Neural progenitor cell (in vitro differentiated cells): ENCODE measurements at regions not wholly inside any gene's neighbourhood (a gene's known extent, or its start where the extent isn't known, plus 50 kb on each side); places are given as distances from the start of the nearest gene placed in this dataset.
"Not testable (repeated sequence)": the region's sequence is repeated elsewhere in the genome, so short reads cannot be mapped to it uniquely, and the experiment has no call there.

Experiments used
- DNase-seq: peaks from one replicate; pipeline ENCODE4 v3.0.0-alpha.2; 2016; ENCODE audit warnings: low spot score
- H2AFZ ChIP-seq: fragments of 200-600 bp; sonication (generic); replicated peaks from 2 replicates; pipeline ENCODE4 v1.6.1; 2016; ENCODE audit warnings: antibody characterized with exemption
- H3F3A ChIP-seq: fragments of 200-600 bp; sonication (generic); 2 replicates; pipeline ENCODE4 v1.6.1; 2016; ENCODE audit warnings: antibody characterized with exemption, low read depth
- H3K27ac ChIP-seq: fragments of 200-600 bp; sonication (generic); 2 replicates; pipeline ENCODE4 v1.5.1; 2016; ENCODE audit warnings: mild to moderate bottlenecking
- H3K27me3 ChIP-seq: fragments of 200-600 bp; sonication (generic); 2 replicates; pipeline ENCODE4 v1.6.1; 2016; ENCODE audit warnings: mild to moderate bottlenecking, moderate library complexity
- H3K36me3 ChIP-seq: fragments of 200-600 bp; sonication (generic); 2 replicates; pipeline ENCODE4 v1.5.1; 2016
- H3K4me1 ChIP-seq: fragments of 200-600 bp; sonication (generic); 2 replicates; pipeline ENCODE4 v1.6.1; 2016; ENCODE audit warnings: mixed run types
- H3K4me2 ChIP-seq: fragments of 200-600 bp; sonication (generic); 2 replicates; pipeline ENCODE4 v1.6.1; 2016
- H3K4me3 ChIP-seq: fragments of 200-600 bp; sonication (generic); 2 replicates; pipeline ENCODE4 v1.5.1; 2016
- H3K79me2 ChIP-seq: fragments of 200-600 bp; sonication (generic); 2 replicates; pipeline ENCODE4 v1.6.1; 2016; ENCODE audit warnings: low read depth
- H3K9ac ChIP-seq: fragments of 200-600 bp; sonication (generic); 2 replicates; pipeline ENCODE4 v1.6.1; 2016
- H3K9me3 ChIP-seq: fragments of 200-600 bp; sonication (generic); 2 replicates; pipeline ENCODE4 v1.5.1; 2016; ENCODE audit warnings: low read depth
- H4K20me1 ChIP-seq: fragments of 200-600 bp; sonication (generic); 2 replicates; pipeline ENCODE4 v1.6.1; 2016; ENCODE audit warnings: low read depth
- H3K27ac Mint-ChIP-seq: 3 replicates; pipeline ENCODE4 v1.8.0; 2021; ENCODE audit warnings: mixed read lengths
- H3K27me3 Mint-ChIP-seq: 2 replicates; pipeline ENCODE4 v1.8.0; 2022; ENCODE audit warnings: low read depth, mild to moderate bottlenecking, inconsistent platforms, moderate library complexity, mixed read lengths; ENCODE audit not compliant: insufficient read depth
- H3K36me3 Mint-ChIP-seq: 3 replicates; pipeline ENCODE4 v1.8.0; 2021; ENCODE audit warnings: mixed read lengths
- H3K4me1 Mint-ChIP-seq: 3 replicates; pipeline ENCODE4 v1.8.0; 2021; ENCODE audit warnings: mixed read lengths
- H3K4me3 Mint-ChIP-seq: 3 replicates; pipeline ENCODE4 v1.8.0; 2021; ENCODE audit warnings: mild to moderate bottlenecking, moderate library complexity, mixed read lengths
- H3K9me3 Mint-ChIP-seq: 3 replicates; pipeline ENCODE4 v1.8.0; 2020; ENCODE audit warnings: mixed read lengths
- CTCF ChIP-seq: fragments of 200-600 bp; sonication (generic); IDR thresholded peaks from 2 replicates; pipeline ENCODE4 v1.5.1; 2017; ENCODE audit warnings: antibody characterized with exemption, mild to moderate bottlenecking
- EZH2 ChIP-seq: fragments of 200-600 bp; sonication (generic); IDR thresholded peaks from 2 replicates; pipeline ENCODE4 v1.6.1; 2017; ENCODE audit warnings: antibody characterized with exemption, mild to moderate bottlenecking, moderate library complexity
- EZH2phosphoT487 ChIP-seq: fragments of 200-600 bp; sonication (generic); IDR thresholded peaks from 2 replicates; pipeline ENCODE4 v1.6.1; 2017; ENCODE audit warnings: antibody characterized with exemption

GRCh38 chr5:32909207-32909606, 198.1 kb downstream of the NPR3 start:
- no peak for DNase-seq
- Histone ChIP-seq H3K4me2 (no peak overlapping the region), H3F3A (no peaks in the 10 kb centered on the region), H3K27me3 (no peaks in the 10 kb centered on the region), H3K9ac (no peak overlapping the region), H3K4me3 (no peak overlapping the region), H3K9me3 (no peaks in the 10 kb centered on the region), H3K27ac (no peak overlapping the region), H3K79me2 (no peaks in the 10 kb centered on the region), H3K36me3 (no peaks in the 10 kb centered on the region), H2AFZ (no peak overlapping the region), H3K4me1 (no peaks in the 10 kb centered on the region), H4K20me1 (no peaks in the 10 kb centered on the region)
- H3K4me3 Mint-ChIP-seq: no peak overlapping the region
- H3K9me3 Mint-ChIP-seq: peaks cover 3% of the 10 kb centered on the region
- TF ChIP-seq EZH2phosphoT487 (no peak), EZH2 (no peak), CTCF (no peak)
- H3K27ac Mint-ChIP-seq: no peak overlapping the region
- H3K27me3 Mint-ChIP-seq: peaks cover 3% of the 10 kb centered on the region
- H3K4me1 Mint-ChIP-seq: no peaks in the 10 kb centered on the region
- H3K36me3 Mint-ChIP-seq: no peaks in the 10 kb centered on the region

- H3K4me3 Mint-ChIP-seq: no peak overlapping the region
- H3K27me3 ChIP-seq: no peaks in the 10 kb centered on the region
- no peak overlapping the region for H3K4me2 ChIP-seq
- H3K27me3 Mint-ChIP-seq: peaks cover 2% of the 10 kb centered on the region
- no peak for TF ChIP-seq EZH2
- TF ChIP-seq CTCF: peak; percentile 62
- H3K9me3 Mint-ChIP-seq: no peaks in the 10 kb centered on the region
- no peaks in the 10 kb centered on the region for H3F3A ChIP-seq
- no peak overlapping the region for H3K27ac ChIP-seq
- H3K27ac Mint-ChIP-seq: no peak overlapping the region
- no peak overlapping the region for H2AFZ ChIP-seq
- H3K9me3 ChIP-seq: no peaks in the 10 kb centered on the region
- no peaks in the 10 kb centered on the region for H3K36me3 Mint-ChIP-seq
- H4K20me1 ChIP-seq: no peaks in the 10 kb centered on the region
- no peak overlapping the region for H3K9ac ChIP-seq
- H3K36me3 ChIP-seq: no peaks in the 10 kb centered on the region
- no peaks in the 10 kb centered on the region for H3K4me1 ChIP-seq
- H3K4me3 ChIP-seq: no peak overlapping the region
- H3K4me1 Mint-ChIP-seq: no peaks in the 10 kb centered on the region
- H3K79me2 ChIP-seq: no peaks in the 10 kb centered on the region
- DNase-seq: peak; percentile 50
Measured at GRCh38 chr5:32916648-32917047, 205.5 kb downstream of the NPR3 start.

GRCh38 chr5:32928761-32929160, 217.6 kb downstream of the NPR3 start:
- Histone ChIP-seq H3K4me3 (no peak overlapping the region), H3K36me3 (no peaks in the 10 kb centered on the region), H3K79me2 (no peaks in the 10 kb centered on the region), H3K4me1 (no peaks in the 10 kb centered on the region), H3K9ac (no peak overlapping the region), H3K4me2 (no peak overlapping the region), H4K20me1 (no peaks in the 10 kb centered on the region), H3K9me3 (no peaks in the 10 kb centered on the region), H3F3A (no peaks in the 10 kb centered on the region), H3K27me3 (no peaks in the 10 kb centered on the region), H3K27ac (no peak overlapping the region), H2AFZ (no peak overlapping the region)
- no peak overlapping the region for H3K4me3 Mint-ChIP-seq
- H3K4me1 Mint-ChIP-seq: no peaks in the 10 kb centered on the region
- H3K27me3 Mint-ChIP-seq: no peaks in the 10 kb centered on the region
- H3K36me3 Mint-ChIP-seq: no peaks in the 10 kb centered on the region
- no peaks in the 10 kb centered on the region for H3K9me3 Mint-ChIP-seq
- no peak for DNase-seq
- TF ChIP-seq CTCF (no peak), EZH2 (no peak), EZH2phosphoT487 (no peak)
- H3K27ac Mint-ChIP-seq: no peak overlapping the region

GRCh38 chr5:32931438-32931837, 220.3 kb downstream of the NPR3 start:
- H3K27me3 ChIP-seq, DNase-seq, H3K27ac ChIP-seq, H2AFZ ChIP-seq, H3K36me3 Mint-ChIP-seq, H4K20me1 ChIP-seq, H3K36me3 ChIP-seq, H3K4me3 Mint-ChIP-seq, H3K9me3 Mint-ChIP-seq, H3K79me2 ChIP-seq, H3K4me1 ChIP-seq, H3F3A ChIP-seq, H3K4me3 ChIP-seq, H3K4me1 Mint-ChIP-seq, H3K9ac ChIP-seq, H3K27ac Mint-ChIP-seq, H3K4me2 ChIP-seq, H3K9me3 ChIP-seq, H3K27me3 Mint-ChIP-seq: not testable (repeated sequence)
